Muscle of arm (tissue), 1 donor: ENCODE measurements at regions not wholly inside any gene's neighbourhood (a gene's known extent, or its start where the extent isn't known, plus 50 kb on each side); places are given as distances from the start of the nearest gene placed in this dataset.

Source experiments
- DNase-seq: peaks from one replicate; pipeline ENCODE4 v3.0.0-alpha.2; 2013

DNA sequence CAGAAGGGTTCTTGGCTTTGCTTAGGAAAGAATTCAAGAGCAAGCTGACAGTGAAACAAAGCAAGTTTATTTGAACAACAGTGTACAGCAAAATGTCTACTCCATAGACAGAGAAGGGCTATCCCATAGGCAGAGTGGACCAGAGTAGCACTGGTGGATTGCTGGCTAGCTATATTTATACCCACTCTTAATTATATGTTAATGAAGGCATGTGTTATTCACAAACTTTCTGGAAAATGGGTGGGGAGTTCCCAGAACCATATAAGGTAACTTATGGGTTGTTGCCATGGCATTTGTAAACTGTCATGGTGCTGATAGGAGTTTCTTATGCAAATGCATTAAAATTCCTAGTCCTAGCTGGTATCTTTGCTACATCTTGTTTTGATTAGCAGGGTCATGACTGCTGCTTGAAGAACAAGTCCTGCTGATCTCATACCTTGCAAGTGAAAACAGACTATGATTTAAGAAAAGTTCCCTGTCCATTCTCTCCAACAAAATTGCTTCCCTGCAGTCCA lies 330.5 kb downstream of the BUD13 start:
- no peak for DNase-seq

- DNase-seq = no peak
Measured at GRCh38 chr11:116439361-116439677, 333.5 kb downstream of the BUD13 start.

DNA sequence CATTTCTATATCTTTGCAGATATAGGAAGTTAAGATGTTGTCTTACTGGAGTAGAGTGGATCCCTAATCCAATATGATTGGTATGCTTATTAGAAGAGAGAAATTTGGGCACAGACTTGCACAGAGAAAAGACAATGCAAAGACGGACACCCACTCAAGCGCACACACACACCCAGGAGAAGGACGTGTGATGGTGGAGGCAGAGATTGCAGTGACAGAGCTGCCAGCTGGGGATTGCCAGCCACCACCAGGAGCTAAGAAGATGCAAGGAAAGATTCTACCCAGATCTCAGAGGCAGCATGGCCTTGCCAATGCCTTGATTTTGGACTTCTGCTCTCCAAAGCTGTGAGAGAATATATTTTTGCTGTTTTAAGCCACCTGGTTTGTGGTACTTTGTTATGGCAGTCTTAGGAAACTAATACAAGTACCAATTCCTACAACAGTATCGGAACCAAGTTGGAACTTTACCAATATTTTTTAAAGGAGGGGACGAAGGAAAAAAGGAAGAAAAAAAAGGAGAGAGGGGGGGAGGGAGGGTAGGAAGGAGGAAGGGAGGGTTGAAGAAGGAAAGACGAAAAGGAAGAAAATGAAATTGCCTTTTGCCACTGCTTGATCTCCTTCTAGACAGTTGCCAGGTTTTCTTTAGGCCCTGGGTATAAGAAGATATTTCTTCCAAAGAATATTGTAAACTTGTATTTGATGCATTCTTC lies 334.0 kb downstream of the BUD13 start:
- no peak for DNase-seq

DNA sequence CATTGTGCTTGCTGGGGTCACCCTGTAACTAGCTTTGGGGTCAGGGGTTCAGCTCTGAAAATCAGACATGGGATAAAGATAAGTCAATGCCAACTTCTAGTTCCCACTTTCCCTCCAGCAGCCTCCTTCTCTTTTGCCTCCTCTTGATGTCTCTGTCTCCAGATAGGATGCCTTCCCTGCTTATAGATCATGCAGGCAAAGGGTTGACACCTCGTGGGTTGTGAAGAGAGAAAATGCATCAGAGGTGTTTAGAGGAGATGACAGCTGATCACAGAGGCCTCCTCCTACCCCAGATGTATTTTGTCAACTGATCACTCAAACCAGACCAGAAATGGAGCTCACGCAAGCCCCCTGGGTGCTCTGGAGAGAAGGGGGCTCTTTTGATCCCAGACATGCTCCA lies 337.8 kb downstream of the BUD13 start:
- DNase-seq = no peak

DNA sequence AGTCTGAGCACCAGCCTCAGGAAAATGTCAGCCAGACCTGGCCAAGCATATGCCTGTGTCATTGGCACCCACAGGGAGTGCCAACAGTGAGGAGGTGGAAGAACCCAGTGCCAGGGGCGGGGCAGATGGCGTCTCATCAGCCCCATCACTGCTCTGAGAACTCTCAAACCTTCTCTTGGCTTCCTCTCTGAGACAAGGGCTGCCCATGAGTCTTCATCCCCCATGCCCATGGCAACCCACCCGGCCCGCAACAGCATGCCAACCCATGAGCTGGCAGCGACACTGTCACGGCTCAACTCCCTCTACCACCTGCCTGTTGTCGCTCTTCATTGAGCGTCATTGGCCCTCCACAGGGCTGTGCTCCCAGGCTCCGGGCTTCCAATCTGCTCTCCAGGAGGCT lies 340.5 kb downstream of the BUD13 start:
- no peak for DNase-seq

DNA sequence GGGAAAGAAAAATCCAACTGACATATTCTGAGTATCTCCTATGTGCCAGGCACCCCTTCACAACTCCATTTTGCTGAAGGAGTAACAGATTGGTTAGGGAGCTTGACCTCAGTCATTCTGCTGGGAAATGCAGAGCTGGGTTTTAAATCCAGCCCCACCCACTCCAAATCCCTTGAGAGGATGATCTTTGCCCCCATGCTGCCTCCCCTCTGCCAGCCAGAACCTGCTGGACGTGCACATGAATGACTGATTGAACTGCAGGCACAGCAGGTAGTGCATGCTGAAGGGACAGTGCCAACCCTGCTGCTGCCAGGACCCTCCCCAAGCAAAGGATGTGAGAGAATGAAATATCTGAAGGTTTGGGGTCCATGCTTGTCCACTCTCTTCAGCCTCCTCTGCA lies 340.9 kb downstream of the BUD13 start:
- DNase-seq = no peak

DNA sequence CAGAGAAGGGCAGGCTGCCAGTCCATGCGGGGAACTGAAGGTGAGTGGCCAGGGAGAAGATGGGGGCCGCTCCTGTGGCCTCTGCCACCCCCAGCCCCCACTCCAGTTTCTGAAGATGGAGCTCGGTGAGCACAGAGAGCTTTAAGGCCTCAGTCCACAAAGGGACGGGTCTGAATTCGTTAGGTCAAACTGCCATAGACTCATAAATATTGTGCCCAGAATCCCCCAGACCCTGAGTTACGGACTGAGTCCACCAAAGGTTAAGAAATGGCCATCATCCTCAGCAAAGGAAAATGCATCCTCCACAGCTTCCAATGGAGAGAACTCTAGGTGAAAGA lies 344.2 kb downstream of the BUD13 start:
- no peak for DNase-seq

- peak; percentile 13 for DNase-seq
Measured at GRCh38 chr11:116427903-116428637, 344.7 kb downstream of the BUD13 start.

DNA sequence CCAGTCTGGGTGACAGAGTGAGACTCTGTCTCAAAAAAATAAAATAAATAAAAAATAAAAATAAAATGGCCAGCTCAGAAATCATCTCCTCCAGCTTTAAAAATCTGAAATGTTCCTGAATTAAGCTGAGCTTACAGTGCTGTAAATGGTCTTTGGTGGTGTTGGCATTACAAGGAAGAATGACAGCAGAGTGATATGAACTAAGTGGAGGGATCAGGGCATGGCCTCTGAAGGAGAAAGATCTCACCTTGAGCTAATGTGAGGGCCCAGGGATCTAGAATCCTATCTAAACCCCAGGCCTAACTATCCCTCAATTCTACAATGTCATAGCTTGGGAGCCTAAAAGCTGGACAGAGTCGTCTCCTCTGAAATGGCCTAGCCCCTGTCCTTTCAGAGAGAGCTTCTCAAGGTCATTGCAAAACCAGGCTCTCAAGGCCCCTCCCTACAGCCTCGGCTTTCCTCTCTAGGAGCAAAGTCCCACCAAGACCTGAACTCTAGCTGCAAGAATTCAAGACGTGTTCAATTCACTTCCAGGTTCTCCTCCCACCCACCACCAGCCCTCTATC lies 345.4 kb downstream of the BUD13 start:
- DNase-seq = no peak

- no peak for DNase-seq
Measured at GRCh38 chr11:116426761-116427160, 346.0 kb downstream of the BUD13 start.

- no peak for DNase-seq
Measured at GRCh38 chr11:116424615-116425261, 348.0 kb downstream of the BUD13 start.

DNA sequence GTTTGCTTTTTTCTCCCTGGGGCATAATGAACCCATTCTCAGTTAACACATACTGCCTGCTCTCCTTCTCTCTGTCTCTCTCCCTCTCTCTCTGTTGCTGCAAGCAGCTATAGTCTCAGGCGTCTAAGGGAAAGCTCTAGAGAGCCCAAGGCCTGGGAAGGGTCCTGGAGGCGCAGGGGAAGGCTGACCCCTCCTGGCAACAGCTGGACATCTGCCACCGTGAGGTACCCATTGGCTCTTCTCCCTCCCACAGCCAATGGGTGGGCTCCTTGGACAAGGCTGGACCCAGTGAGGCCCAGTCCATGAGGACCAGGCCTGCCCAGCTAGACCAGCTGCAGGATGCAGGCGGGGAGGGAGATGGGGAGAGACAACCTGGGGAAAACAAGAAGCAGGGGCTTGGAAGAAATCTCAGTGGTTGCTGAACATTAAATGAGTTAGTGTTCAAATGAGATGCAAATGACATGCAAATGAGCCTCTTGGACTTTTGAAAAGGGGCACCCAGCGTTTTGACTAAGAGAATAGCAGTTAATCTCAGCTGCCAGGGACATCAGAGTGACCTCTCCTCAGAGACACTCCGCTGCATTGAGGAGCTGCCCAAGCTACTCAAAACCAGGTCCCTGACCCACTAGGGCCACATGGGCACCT lies 349.7 kb downstream of the BUD13 start:
- DNase-seq = no peak

- no peak for DNase-seq
Measured at GRCh38 chr11:116422556-116422955, 350.2 kb downstream of the BUD13 start.

DNA sequence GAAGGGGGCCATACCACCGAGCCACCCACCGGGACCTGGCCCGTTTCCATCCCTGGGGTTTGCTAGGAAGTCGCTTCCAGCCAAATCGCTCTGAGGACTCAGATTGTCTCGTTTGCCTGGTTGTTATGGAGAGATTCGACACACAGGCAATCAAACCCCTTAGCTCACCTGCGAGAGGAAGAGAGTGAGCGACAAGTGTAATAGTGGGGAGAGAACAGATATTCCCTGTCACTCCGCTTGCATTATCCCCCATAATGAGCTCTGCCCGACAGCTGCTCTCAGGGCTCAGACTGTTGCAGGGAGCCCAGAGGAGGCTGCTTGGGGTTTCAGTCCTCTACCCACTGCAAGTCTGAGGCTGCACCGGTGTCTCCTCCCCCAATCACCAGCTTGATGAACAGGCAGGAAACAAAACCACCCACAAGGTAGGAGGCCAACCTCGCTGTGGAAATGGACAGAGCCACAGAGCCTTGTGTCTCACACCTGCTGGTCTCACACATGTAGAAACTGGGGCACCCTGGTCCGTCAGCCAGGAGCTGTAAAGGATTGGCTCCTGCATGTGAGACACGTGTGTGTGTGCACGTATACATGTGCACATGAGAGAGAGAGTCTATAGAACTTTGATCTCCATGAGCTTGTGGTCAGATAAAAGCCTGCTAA lies 351.1 kb downstream of the BUD13 start:
- no peak for DNase-seq

GRCh38 chr11:116420770-116421528 lies 351.8 kb downstream of the BUD13 start:
- DNase-seq = no peak

DNA sequence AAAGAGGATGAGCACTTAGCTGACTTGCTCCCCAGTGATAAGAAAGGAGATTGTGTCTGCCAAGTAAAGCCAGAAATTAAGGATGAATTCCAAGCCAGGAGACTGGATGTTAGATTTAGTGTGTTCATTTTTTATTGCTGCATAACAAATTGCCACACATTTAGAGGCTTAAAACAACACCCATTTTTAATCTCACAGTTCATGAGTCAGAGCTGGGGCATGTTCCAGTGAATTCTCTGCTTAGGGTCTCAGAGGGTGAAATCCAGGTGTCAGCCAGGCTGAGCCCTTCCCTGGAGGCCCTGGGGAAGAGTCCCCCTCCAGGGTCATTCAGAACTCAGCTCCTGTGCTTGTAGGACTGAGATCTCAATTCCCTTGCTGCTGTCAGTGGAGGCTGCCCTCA lies 352.8 kb downstream of the BUD13 start:
- DNase-seq = no peak

DNA sequence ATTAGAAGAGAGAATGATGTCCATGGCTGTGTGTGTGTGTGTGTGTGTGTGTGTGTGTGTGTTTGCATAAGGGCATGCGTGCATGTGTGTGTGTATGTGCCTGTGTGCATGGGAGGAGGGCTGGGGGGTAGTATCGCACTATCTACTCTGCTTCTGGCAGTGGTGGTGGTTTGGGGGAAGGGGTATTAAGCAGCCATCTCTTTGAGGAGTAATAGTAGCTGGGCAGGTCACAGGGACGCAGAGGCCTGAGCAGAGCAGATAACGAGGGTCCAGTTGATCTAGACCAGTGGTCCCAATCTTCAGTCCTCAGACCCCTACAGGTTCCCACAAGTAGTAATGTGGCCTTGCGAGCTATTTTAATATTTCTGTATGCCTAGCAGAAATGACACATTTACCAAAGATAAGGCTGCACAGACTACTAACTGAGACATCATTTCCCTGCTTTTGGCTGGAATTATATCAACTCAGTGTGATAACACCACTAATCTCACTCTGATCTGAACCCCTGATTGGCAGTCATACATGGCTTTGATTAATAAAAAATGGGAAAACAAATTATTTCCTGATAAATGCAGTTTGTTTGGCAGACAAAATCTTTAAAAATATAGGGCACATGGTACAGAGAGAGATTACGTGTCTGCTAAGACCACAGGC lies 354.3 kb downstream of the BUD13 start:
- no peak for DNase-seq

DNA sequence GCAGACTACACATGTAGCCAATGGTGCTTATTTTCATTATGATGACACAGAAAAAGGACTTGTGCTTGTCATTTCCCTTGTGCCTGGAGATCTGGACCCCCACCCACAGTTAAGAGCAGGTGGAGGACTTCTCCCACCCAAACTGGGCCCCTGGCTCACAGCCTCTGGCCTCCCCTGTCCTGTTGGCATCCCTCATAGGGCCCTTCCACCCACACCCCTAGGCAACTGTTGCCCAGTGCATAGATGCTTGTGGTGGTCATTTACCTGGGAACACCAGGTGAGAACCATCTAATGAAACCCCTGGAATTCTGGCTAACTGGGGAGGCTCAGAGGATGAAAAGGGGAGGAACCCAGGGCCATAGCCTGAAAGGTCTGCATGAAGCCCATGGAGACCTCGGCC lies 355.9 kb downstream of the BUD13 start:
- DNase-seq = no peak

DNA sequence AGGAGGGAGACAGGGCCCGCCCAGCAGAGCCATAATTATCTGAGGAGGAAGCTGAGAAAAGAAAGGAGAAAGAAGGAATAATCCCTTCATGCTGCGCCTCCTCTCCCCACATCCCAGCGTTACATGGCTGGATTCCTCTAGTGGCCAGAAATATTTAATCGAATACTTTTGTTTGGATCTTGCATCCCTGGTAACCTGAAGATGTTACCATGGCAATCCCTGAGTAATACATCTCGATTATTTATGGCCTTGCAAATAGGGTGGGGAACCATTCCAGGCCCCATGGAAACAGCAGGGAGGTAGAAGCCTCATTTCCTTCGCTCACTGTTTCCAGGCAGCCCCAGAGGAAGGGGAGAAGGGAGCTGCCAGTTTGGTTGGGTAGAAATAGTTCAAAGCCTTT lies 357.7 kb downstream of the BUD13 start:
- DNase-seq = peak; percentile 65

DNA sequence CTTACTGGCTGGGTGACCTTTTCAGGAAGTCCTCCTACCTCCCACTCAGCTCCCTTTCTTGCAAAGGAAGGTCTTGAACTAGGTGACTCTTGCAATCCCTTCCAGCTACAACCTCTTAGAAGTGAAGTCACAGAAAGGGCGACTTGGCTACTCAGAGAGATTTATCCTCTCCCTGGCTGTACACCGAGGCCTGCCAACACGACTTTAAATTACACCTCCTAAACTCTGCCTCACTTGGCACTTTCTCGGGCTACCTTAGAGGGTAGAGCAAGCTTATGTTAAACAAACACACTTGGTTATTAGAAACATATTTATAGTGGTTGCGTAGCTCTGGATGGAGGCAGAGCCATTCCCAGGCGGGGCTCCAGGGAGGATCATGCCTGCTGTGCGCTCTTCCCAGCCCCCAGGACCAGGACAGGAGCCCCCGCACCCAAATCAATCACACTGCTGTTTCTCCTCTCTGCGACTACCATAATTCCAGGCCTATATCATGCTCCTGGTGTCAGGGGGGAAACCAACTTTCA lies 358.4 kb downstream of the BUD13 start:
- no peak for DNase-seq
